SK-N-SH treated with all-trans-retinoic acid at 6 μM for 48 hours (cell line): ENCODE measurements at regions not wholly inside any gene's neighbourhood (a gene's known extent, or its start where the extent isn't known, plus 50 kb on each side); places are given as distances from the start of the nearest gene placed in this dataset.

Experiments
- ATAC-seq: fragments of 200-7000 bp; cut with Tn5 transposase; 3 replicates; pipeline ENCODE4 v1.9.1; 2020; ENCODE audit warnings: mild to moderate bottlenecking, moderate library complexity
- ARNTL ChIP-seq: fragments of 450-650 bp; formaldehyde crosslinking; IDR thresholded peaks from 2 replicates; pipeline ENCODE4 v1.5.0; 2020; ENCODE audit warnings: low read depth, mild to moderate bottlenecking, moderate library complexity, borderline replicate concordance
- BACH2 ChIP-seq: fragments of 250-450 bp; sonication (Bioruptor Pico); IDR thresholded peaks from 2 replicates; pipeline ENCODE4 v1.9.0; 2021; ENCODE audit warnings: mild to moderate bottlenecking, borderline replicate concordance
- CREB5 ChIP-seq: fragments of 250-450 bp; sonication (Bioruptor Pico); IDR thresholded peaks from 2 replicates; pipeline ENCODE4 v1.5.1; 2020; ENCODE audit warnings: low read depth, mild to moderate bottlenecking, moderate library complexity
- CSDC2 ChIP-seq: fragments of 250-450 bp; sonication (Bioruptor Pico); IDR thresholded peaks from 2 replicates; pipeline ENCODE4 v1.5.0; 2020; ENCODE audit warnings: mild to moderate bottlenecking, moderate library complexity
- CSRNP3 ChIP-seq: fragments of 250-450 bp; sonication (Bioruptor Pico); IDR thresholded peaks from 2 replicates; pipeline ENCODE4 v1.5.1; 2021; ENCODE audit warnings: mild to moderate bottlenecking, moderate library complexity
- ESRRG ChIP-seq: fragments of 250-450 bp; sonication (Bioruptor Pico); IDR thresholded peaks from 2 replicates; pipeline ENCODE4 v1.6.1; 2021; ENCODE audit warnings: mild to moderate bottlenecking
- GLIS3 ChIP-seq: fragments of 250-450 bp; sonication (Bioruptor Pico); IDR thresholded peaks from 2 replicates; pipeline ENCODE4 v1.5.0; 2020; ENCODE audit warnings: mild to moderate bottlenecking, moderate library complexity
- ISL1 ChIP-seq: fragments of 250-450 bp; sonication (Bioruptor Pico); IDR thresholded peaks from 2 replicates; pipeline ENCODE4 v2.1.2; 2022; ENCODE audit warnings: mild to moderate bottlenecking, moderate library complexity
- OSR1 ChIP-seq: fragments of 250-450 bp; sonication (Bioruptor Pico); IDR thresholded peaks from 2 replicates; pipeline ENCODE4 v1.8.0; 2022; ENCODE audit warnings: moderate library complexity, mild to moderate bottlenecking, inconsistent platforms
- PATZ1 ChIP-seq: fragments of 250-450 bp; sonication (Bioruptor Pico); IDR thresholded peaks from 2 replicates; pipeline ENCODE4 v1.8.0; 2020; ENCODE audit warnings: mild to moderate bottlenecking, moderate library complexity, borderline replicate concordance
- POU6F1 ChIP-seq: fragments of 250-450 bp; sonication (Bioruptor Pico); IDR thresholded peaks from 2 replicates; pipeline ENCODE4 v1.8.0; 2021; ENCODE audit warnings: low read depth, mild to moderate bottlenecking, moderate library complexity, borderline replicate concordance
- RARB ChIP-seq: fragments of 250-450 bp; sonication (Bioruptor Pico); IDR thresholded peaks from 2 replicates; pipeline ENCODE4 v1.8.0; 2021; ENCODE audit warnings: mild to moderate bottlenecking, moderate library complexity
- SNAI2 ChIP-seq: fragments of 250-450 bp; sonication (Bioruptor Pico); IDR thresholded peaks from 2 replicates; pipeline ENCODE4 v1.5.0; 2020; ENCODE audit warnings: mild to moderate bottlenecking, moderate library complexity
- TCF4 ChIP-seq: fragments of 250-450 bp; sonication (Bioruptor Pico); IDR thresholded peaks from 2 replicates; pipeline ENCODE4 v1.8.0; 2021; ENCODE audit warnings: mild to moderate bottlenecking, moderate library complexity, borderline replicate concordance
- TOX ChIP-seq: fragments of 250-450 bp; sonication (Bioruptor Pico); IDR thresholded peaks from 2 replicates; pipeline ENCODE4 v1.8.0; 2021; ENCODE audit warnings: mild to moderate bottlenecking, moderate library complexity, borderline replicate concordance
- TSHZ2 ChIP-seq: fragments of 250-450 bp; sonication (Bioruptor Pico); IDR thresholded peaks from 2 replicates; pipeline ENCODE4 v1.5.0; 2020; ENCODE audit warnings: mild to moderate bottlenecking, moderate library complexity
- ZC3H10 ChIP-seq: fragments of 250-450 bp; sonication (Bioruptor Pico); IDR thresholded peaks from 2 replicates; pipeline ENCODE4 v1.5.1; 2021; ENCODE audit warnings: mild to moderate bottlenecking, moderate library complexity
- ZFP30 ChIP-seq: fragments of 450-650 bp; formaldehyde crosslinking; IDR thresholded peaks from 2 replicates; pipeline ENCODE4 v1.5.0; 2022; ENCODE audit warnings: mild to moderate bottlenecking, moderate library complexity
- ZNF565 ChIP-seq: fragments of 450-650 bp; formaldehyde crosslinking; conservative IDR thresholded peaks from 2 replicates; pipeline ENCODE4 v1.5.0; 2020; ENCODE audit warnings: low read depth, mild to moderate bottlenecking, moderate library complexity
- ZNF70 ChIP-seq: fragments of 450-650 bp; formaldehyde crosslinking; IDR thresholded peaks from 2 replicates; pipeline ENCODE4 v1.5.0; 2020; ENCODE audit warnings: mild to moderate bottlenecking, moderate library complexity

GRCh38 chr9:113653746-113654604 is 190.4 kb downstream of the RGS3 start (continued):
- TF ChIP-seq GLIS3 (CRISPR knock-in tag) = no peak

GRCh38 chr9:113654605-113655428 is 191.3 kb downstream of the RGS3 start:
- no peak for TF ChIP-seq TOX (CRISPR knock-in tag)
- TF ChIP-seq CSDC2 = no peak
- no peak for TF ChIP-seq SNAI2 (CRISPR knock-in tag)
- TF ChIP-seq ESRRG (CRISPR knock-in tag) = no peak
- no peak for TF ChIP-seq TSHZ2 (CRISPR knock-in tag)
- no peak for TF ChIP-seq BACH2 (CRISPR knock-in tag)
- no peak for TF ChIP-seq ARNTL (CRISPR knock-in tag)
- no peak for TF ChIP-seq CREB5 (CRISPR knock-in tag)
- TF ChIP-seq OSR1 (CRISPR knock-in tag) = no peak
- TF ChIP-seq ZNF70 (CRISPR knock-in tag) = no peak
- TF ChIP-seq RARB (CRISPR knock-in tag) = no peak
- TF ChIP-seq GLIS3 (CRISPR knock-in tag) = no peak
- no peak for TF ChIP-seq ZFP30 (CRISPR knock-in tag)
- no peak for TF ChIP-seq ZC3H10 (CRISPR knock-in tag)
- TF ChIP-seq PATZ1 (CRISPR knock-in tag) = no peak
- TF ChIP-seq ZNF565 (CRISPR knock-in tag) = no peak
- TF ChIP-seq TCF4 (CRISPR knock-in tag) = no peak
- TF ChIP-seq POU6F1 (CRISPR knock-in tag) = no peak
- TF ChIP-seq ISL1 (CRISPR knock-in tag) = no peak
- ATAC-seq = no peak; the same call in 2 of the 3 replicates

GRCh38 chr9:113656771-113657670 is 193.5 kb downstream of the RGS3 start:
- ATAC-seq = no peak
- no peak for TF ChIP-seq CSRNP3
- TF ChIP-seq SNAI2 (CRISPR knock-in tag) = no peak
- TF ChIP-seq ZNF70 (CRISPR knock-in tag) = no peak
- no peak for TF ChIP-seq BACH2 (CRISPR knock-in tag)
- no peak for TF ChIP-seq ZFP30 (CRISPR knock-in tag)
- no peak for TF ChIP-seq ZNF565 (CRISPR knock-in tag)
- no peak for TF ChIP-seq TCF4 (CRISPR knock-in tag)
